ENCODE measurements at regions not wholly inside any gene's neighbourhood (a gene's known extent, or its start where the extent isn't known, plus 50 kb on each side); places are given as distances from the start of the nearest gene placed in this dataset.
"Not testable (repeated sequence)": the region's sequence is repeated elsewhere in the genome, so short reads cannot be mapped to it uniquely, and the experiment has no call there.

DNA sequence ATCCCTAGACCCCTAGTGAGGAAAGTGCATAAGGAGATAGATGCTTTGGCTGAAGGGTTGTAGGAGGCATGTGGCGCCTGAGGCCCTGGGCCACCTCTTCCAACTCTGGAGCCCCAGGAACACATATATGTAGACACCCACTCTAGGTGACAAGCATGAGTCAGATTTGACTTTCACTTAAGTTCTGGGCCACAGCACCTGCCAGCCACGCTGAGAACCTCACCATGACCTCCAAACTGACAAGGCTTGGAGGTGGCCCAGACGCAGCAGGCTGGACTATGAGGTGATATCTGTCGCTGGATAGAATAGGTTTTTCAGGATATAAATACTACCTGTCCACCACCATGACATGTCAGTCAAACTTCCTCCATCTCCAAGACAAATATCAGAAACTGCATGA lies 894.0 kb upstream of the ZNF722 start:
- TF ChIP-seq, protein P1, sequence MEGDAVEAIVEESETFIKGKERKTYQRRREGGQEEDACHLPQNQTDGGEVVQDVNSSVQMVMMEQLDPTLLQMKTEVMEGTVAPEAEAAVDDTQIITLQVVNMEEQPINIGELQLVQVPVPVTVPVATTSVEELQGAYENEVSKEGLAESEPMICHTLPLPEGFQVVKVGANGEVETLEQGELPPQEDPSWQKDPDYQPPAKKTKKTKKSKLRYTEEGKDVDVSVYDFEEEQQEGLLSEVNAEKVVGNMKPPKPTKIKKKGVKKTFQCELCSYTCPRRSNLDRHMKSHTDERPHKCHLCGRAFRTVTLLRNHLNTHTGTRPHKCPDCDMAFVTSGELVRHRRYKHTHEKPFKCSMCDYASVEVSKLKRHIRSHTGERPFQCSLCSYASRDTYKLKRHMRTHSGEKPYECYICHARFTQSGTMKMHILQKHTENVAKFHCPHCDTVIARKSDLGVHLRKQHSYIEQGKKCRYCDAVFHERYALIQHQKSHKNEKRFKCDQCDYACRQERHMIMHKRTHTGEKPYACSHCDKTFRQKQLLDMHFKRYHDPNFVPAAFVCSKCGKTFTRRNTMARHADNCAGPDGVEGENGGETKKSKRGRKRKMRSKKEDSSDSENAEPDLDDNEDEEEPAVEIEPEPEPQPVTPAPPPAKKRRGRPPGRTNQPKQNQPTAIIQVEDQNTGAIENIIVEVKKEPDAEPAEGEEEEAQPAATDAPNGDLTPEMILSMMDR (conservative IDR thresholded peaks at IDR 0.05): no peak

DNA sequence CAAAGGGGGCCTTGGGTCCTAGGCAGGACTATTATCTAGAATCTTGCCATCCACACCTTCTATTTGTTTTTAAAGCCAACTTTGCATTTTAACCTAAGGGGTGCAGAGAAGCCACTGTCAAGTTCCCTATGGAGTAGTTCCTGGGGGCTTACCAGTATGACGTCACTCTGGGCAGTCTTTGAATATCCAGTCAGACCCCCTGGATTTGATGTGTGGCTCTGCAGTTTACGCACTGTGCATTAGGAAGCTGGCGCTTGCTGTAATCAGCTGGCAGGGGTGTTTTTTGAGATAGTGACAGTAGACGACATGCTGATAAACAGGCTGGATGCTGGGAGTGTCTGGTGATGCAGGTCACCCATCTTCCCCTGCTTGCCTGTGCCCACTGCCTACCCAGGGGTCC lies 892.7 kb upstream of the ZNF722 start:
- no peak overlapping the region for H3K27ac ChIP-seq
- TF ChIP-seq, protein P1 (conservative IDR thresholded peaks at IDR 0.05): no peak

More for the DNA sequence above, 894.0 kb upstream of the ZNF722 start:
- no peak overlapping the region for H3K27ac ChIP-seq

DNA sequence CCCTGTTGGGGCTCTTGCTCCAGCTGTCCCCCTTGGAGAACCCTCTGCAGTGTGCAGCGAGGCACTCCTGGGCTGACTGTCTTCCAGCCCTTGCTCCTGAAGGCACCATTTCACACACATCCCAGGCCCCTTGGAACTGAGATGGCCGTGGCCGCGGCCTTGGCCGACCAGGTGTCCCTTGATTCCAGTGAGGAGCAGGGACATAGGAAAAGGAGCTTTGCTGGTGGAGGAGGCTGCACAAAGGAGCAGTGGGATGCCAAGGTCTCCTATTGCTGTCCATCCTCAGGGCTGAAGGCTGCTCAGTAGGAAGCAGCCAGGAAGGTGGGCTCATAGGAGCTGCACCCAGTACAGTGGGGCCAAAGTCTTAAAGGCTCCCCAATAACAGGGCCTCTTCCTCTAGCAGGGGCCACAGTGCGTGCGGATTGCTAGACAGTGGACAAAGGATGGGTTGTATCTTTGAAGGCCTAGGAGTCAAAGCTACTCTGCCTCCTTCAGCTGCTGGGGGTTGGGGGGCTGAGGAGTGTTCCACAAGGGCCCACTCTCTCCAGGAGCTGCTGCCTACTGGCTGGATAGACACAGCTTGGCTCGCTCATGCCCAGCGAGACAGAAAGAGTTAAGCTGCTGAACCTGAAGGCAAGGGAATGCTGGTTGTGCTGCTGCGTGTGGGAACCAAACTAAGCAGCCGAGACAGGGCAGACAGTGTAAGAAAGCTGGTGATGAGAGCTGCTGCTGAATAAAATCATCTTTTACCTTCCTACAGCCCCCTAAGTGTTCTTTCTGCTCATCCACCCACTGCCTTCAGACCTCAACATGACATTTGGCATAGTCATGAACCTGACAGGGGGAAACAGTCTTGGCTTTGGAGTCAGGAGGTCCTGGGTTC lies 891.9 kb upstream of the ZNF722 start:
- H3K27ac ChIP-seq: no peak overlapping the region
- TF ChIP-seq, protein P1 (conservative IDR thresholded peaks at IDR 0.05): no peak

DNA sequence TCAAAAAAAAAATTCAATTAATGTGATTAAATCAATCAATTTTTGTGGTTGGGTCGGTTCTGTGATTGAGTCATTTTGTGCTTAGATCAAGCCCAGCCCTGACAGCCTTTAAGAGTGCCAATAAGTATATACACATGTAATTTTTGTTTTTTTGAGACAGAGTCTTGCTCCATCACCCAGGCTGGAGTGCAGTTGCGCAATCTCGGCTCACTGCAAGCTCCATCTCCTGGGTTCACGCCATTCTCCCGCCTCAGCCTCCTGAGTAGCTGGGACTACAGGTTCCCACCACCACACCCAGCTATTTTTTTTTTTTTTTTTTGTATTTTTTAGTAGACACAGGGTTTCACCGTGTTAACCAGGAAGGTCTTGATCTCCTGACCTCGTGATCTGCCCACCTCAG lies 887.1 kb upstream of the ZNF722 start:
- H3K27ac ChIP-seq: not testable (repeated sequence)

DNA sequence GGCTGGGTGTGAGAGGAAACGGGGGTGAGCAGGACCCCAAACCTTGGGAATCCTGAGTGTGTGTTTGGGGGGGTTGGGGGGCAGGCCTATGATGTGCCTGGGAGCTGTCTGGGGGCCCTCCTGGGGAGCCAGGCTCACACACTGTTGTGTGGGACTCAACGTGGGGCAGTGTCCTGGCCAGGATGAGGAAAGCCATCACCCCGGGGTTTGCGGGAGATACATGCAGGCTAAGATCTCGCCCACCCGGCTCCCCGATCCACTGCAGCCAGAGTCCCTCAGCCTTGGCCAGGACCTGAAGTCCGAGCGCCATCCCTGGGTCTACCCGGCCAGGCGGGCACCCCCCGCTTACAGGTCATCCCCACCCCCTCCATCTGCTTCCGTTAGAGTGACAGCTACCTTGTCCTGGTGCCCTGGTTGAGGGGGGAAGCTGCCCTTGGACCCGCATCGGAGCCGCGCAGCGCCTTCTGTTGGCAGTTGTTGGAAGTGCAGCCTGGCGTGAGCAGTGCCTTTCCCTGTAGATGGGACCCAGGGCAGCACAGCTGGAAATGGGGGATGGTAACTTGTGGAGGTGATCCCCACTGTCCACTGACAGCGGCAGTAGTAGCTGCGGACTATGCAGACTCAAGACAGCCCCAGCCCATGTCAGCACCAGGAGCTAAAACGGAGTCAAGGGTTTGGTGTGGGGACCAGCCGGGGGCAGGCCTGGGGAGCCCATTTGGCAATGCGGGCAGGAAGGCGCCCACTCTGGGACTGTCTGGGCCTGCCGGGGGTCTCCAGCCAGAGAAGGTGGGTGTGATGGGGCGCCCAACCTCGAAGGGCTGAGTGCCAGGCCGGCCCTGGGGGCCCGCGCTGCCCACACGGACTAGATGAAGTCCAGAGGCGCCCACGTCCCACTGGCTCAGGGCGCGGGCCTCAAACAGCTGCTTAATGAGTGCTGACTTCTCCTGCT lies 885.6 kb upstream of the ZNF722 start:
- no peak overlapping the region for H3K27ac ChIP-seq
- TF ChIP-seq, protein P1 (conservative IDR thresholded peaks at IDR 0.05): no peak

DNA sequence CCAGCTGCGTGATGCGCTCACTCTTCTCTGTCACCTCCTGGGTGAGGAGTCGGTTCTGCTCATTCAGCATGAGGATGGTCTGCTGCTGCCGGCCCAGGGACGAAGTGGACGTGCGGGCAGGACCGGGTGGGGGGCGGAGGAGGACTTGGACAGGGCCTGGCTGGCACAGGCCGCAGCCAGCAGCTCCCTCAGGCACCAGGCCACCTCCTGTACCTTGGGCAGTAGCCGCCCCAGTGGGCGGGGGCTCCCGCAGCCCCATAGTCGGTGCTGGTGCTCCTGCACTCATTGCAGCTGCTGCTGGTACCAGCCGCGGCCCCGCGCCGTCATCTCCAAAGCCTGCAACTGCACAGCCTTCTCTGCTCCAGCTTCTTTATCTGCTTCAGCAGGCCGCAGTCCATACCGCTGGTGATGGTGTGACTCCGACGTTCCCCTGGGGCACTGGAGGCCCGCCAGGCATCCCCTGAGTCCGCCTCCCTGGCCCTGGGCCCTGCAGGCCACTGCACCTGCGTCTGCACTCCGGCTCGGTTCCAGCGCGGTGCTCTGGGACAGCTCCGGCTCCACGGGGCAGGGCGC lies 884.9 kb upstream of the ZNF722 start:
- TF ChIP-seq, protein P1 (conservative IDR thresholded peaks at IDR 0.05): no peak
- H3K27ac ChIP-seq: no peak overlapping the region

DNA sequence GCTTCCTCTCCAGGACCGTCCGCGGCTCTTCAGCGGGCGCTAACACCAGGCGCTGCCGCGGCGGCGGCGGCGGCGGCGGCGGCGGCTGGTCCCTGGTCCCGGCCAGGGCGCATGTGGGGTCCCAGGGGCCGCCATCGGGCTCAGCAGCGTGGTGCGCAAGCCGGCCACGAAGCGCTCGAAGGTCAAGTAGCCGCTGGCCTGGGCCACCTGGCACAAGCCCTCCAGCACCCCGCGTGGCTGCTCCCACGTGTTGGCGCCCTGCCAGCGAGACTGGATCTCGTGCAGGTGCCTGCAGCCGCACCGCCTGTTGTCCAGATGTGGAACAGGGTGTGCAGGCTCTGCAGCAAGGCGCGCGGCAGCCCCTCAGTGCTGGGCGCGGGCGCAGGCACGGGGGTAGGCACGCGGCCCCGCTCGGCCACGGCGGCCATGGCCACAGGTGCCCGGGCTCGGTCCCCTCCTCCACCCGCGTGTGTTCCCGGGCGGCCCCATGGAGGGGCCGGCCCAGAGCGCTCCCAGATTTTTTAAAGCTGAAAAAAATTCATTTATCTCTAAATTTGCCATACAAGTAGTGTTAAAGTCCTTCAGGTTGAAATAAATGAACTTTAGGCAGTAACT lies 884.2 kb upstream of the ZNF722 start:
- no peak overlapping the region for H3K27ac ChIP-seq
- TF ChIP-seq, protein P1 (conservative IDR thresholded peaks at IDR 0.05): no peak
